Common myeloid progenitor, CD34-positive (primary cell): ENCODE measurements at regions not wholly inside any gene's neighbourhood (a gene's known extent, or its start where the extent isn't known, plus 50 kb on each side); places are given as distances from the start of the nearest gene placed in this dataset.

Experiments
- CTCF ChIA-PET: fragments of 350-600 bp; sonication (Branson Sonifier 250); formaldehyde crosslinking; loops from one replicate; lab custom pipeline; 2021; ENCODE audit warnings: antibody characterized with exemption; lab: Charles Lee
- POLR2A ChIA-PET: fragments of 350-600 bp; sonication (Branson Sonifier 250); formaldehyde crosslinking; loops from one replicate; lab custom pipeline; 2021; ENCODE audit warnings: antibody characterized with exemption; lab: Charles Lee
- DNase-seq, 3 donors: peaks; one replicate each; pipeline versions ENCODE4 v3.0.0 to v3.0.0-alpha.2; 2013
- H3K27ac ChIP-seq, 2 experiments: 1 replicate in 1 of 2; 2 replicates in 1 of 2; pipeline ENCODE4 v1.7.0; 2013; ENCODE audit warnings: inconsistent platforms in 2 of 2, low read length in 2 of 2, mild to moderate bottlenecking in 2 of 2, low read depth in 1 of 2, moderate library complexity in 1 of 2; ENCODE audit not compliant: severe bottlenecking in 2 of 2, insufficient read depth in 1 of 2, poor library complexity in 1 of 2
- H3K27me3 ChIP-seq, 5 experiments: replicated peaks in 2 of 5; 1 replicate in 3 of 5; 2 replicates in 2 of 5; pipeline versions ENCODE4 v1.6.1 to v1.7.0; 2013; ENCODE audit warnings: low read length in 4 of 5, mild to moderate bottlenecking in 2 of 5, moderate library complexity in 2 of 5, inconsistent platforms in 1 of 5; ENCODE audit not compliant: insufficient read depth in 5 of 5, control insufficient read depth in 4 of 5
- H3K36me3 ChIP-seq, 4 experiments: 1 replicate in 2 of 4; 2 replicates in 2 of 4; pipeline versions ENCODE4 v1.6.1 to v1.7.0; 2013; ENCODE audit warnings: low read length in 3 of 4, control low read depth in 1 of 4, mild to moderate bottlenecking in 1 of 4; ENCODE audit not compliant: control insufficient read depth in 4 of 4, insufficient read depth in 4 of 4
- H3K4me1 ChIP-seq, 4 experiments: 1 replicate in 3 of 4; 2 replicates in 1 of 4; pipeline versions ENCODE4 v1.6.1 to v1.7.1; 2013; ENCODE audit warnings: low read length in 3 of 4, mild to moderate bottlenecking in 3 of 4, control low read depth in 1 of 4, inconsistent platforms in 1 of 4, moderate library complexity in 1 of 4; ENCODE audit not compliant: control insufficient read depth in 4 of 4, insufficient read depth in 4 of 4; ENCODE audit errors: control extremely low read depth in 1 of 4
- H3K4me3 ChIP-seq, 7 experiments: 1 replicate in 4 of 7; 2 replicates in 3 of 7; pipeline versions ENCODE4 v1.5.1 to v1.7.0; 2013; ENCODE audit warnings: mild to moderate bottlenecking in 7 of 7, low read length in 6 of 7, moderate library complexity in 6 of 7, inconsistent platforms in 2 of 7, low read depth in 2 of 7, control low read depth in 1 of 7; ENCODE audit not compliant: insufficient read depth in 4 of 7, control insufficient read depth in 1 of 7; ENCODE audit errors: extremely low read depth in 1 of 7
- H3K9me3 ChIP-seq, 5 experiments: 1 replicate in 4 of 5; 2 replicates in 1 of 5; pipeline versions ENCODE4 v1.6.1 to v1.7.1; 2013; ENCODE audit warnings: low read length in 4 of 5, mild to moderate bottlenecking in 2 of 5, inconsistent platforms in 1 of 5, low read depth in 1 of 5, moderate library complexity in 1 of 5; ENCODE audit not compliant: control insufficient read depth in 4 of 5, insufficient read depth in 2 of 5; ENCODE audit errors: control extremely low read depth in 1 of 5
- WGBS: methylation state at CpG from one replicate; pipeline ENCODE4 v1.1.5; 2013; ENCODE audit not compliant: insufficient coverage; 5-methylcytosine and 5-hydroxymethylcytosine counted together

DNA sequence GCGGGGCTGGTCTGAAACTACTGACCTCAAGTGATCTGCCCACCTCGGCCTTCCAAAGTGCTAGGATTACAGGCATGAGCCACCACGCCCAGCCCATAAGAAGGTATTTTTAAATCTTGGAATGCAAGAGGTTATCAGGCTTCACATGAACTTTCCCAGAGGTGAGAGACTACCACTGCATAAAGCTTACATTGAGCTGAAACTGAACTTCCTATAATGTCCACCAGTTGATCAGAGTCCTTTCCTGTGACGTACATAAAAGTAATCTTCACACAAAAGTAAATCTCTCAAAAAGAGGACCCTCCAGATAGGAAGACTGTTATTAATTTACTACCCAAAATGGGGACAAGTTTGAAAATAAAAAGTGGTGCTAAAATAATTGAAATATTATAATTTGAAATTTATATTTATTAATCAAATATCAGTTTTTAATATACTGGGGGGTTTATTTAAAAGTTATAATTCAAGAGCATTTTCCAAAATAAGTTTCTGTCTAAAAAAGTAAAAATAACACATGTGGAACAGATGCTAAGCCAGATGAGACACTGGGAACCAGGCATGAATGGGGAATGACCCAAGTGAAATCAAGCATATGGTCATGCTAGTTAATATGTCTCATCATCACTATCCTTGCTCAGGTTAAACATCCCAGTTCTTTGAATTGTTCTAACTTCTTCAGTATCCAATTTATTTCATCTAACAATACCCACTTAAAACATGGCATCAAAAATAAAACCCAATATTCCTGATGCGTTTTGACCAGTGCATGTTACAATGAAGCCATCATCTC lies 269.9 kb upstream of the UBE2E2 start:
- Histone ChIP-seq H3K27me3 (no peaks in the 10 kb centered on the region), H3K4me1 (no peaks in the 10 kb centered on the region), H3K4me3 (no peak overlapping the region), H3K36me3 (no peaks in the 10 kb centered on the region), H3K9me3 (peaks cover 0 to 1% (median 0%) of the 10 kb centered on the region in 5 experiments), H3K27ac (no peak overlapping the region)
- DNase-seq = no peak
- whole genome bisulfite sequencing = 100% methylated on average over 4 of the region's 5 CpGs
- ChIA-PET POLR2A (no interaction called here), CTCF (no interaction called here)

DNA sequence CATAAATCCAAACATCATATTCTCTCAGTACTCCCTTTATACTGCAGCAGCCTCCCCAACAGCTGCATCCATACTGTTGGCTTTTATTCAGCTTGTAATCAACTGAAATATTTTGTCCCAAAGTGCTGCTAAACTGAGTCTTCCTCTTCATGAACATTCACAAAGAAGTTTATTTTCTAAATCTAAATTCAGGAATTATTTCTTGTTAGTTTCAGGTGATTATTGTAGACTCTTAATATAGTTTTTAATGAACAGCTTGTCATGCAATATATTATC lies 269.3 kb upstream of the UBE2E2 start:
- POLR2A ChIA-PET = no interaction called here
- no peaks in the 10 kb centered on the region for H3K4me1 ChIP-seq
- no peak for DNase-seq
- H3K36me3 ChIP-seq = no peaks in the 10 kb centered on the region
- CTCF ChIA-PET = no interaction called here
- peaks cover 0 to 1% (median 0%) of the 10 kb centered on the region in 5 experiments for H3K9me3 ChIP-seq
- no peak overlapping the region for H3K27ac ChIP-seq
- no peak overlapping the region for H3K4me3 ChIP-seq
- no peaks in the 10 kb centered on the region for H3K27me3 ChIP-seq

GRCh38 chr3:22935040-22935439 lies 268.1 kb upstream of the UBE2E2 start:
- Histone ChIP-seq H3K9me3 (peaks cover 0 to 1% (median 0%) of the 10 kb centered on the region in 5 experiments), H3K27ac (no peak overlapping the region), H3K36me3 (no peaks in the 10 kb centered on the region), H3K4me1 (no peaks in the 10 kb centered on the region), H3K4me3 (no peak overlapping the region), H3K27me3 (no peaks in the 10 kb centered on the region)
- CTCF ChIA-PET = no interaction called here
- DNase-seq = no peak
- POLR2A ChIA-PET = no interaction called here
- WGBS = no CpG with 5 or more reads among the region's 2 CpGs

DNA sequence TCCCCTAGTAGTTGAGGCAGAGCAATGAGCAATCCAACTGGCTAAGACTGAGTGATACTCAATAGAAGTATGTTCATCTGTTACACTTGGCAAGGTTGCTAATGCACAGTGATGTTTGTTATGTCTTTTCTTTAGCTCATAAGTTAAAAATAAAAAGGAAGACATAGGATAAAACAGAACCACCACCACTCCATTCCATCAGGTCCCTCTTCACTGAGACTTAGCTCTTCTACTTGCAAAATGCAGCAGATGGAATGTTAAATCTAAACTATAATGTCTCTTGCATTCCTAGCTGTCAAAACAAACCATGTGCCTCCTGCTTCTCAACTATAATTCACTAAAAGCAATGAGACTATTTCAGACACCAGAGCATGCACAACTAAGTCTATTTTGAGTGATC lies 265.6 kb upstream of the UBE2E2 start:
- POLR2A ChIA-PET = no interaction called here

DNA sequence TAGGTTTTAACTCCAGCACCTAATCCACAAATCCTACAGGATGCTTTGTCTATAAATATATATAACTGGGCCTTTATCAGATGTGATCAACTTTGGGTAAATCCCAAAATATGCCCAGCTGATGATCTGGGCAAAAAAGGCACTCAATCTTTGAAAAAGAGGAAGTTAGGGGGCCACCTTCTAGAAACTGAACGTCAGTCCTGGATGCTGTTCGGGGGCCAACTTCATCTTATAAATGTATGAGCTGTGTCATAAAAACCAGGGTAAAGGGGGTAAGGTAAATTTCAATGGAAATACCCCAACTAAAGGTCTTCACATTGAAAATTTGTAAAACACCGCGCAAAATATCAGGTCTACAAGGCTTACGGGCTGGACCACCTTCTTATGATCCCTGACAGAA lies 264.4 kb upstream of the UBE2E2 start:
- no peaks in the 10 kb centered on the region for H3K36me3 ChIP-seq
- H3K4me3 ChIP-seq = no peak overlapping the region
- peak in 1 of 3 donors; percentile 5 for DNase-seq
- POLR2A ChIA-PET = no interaction called here
- no peaks in the 10 kb centered on the region for H3K4me1 ChIP-seq
- CTCF ChIA-PET = no interaction called here
- H3K27ac ChIP-seq = no peak overlapping the region
- H3K27me3 ChIP-seq = no peaks in the 10 kb centered on the region
- WGBS = 77% methylated on average over 4 of the region's 5 CpGs
- no peaks in the 10 kb centered on the region for H3K9me3 ChIP-seq

More for the DNA sequence above, 265.6 kb upstream of the UBE2E2 start:
- no peak overlapping the region for H3K4me3 ChIP-seq
- H3K36me3 ChIP-seq = no peaks in the 10 kb centered on the region
- no peaks in the 10 kb centered on the region for H3K4me1 ChIP-seq
- H3K9me3 ChIP-seq = no peaks in the 10 kb centered on the region
- CTCF ChIA-PET = interaction anchor here (1.0 kb wide), 1 partner anchor 17 kb away, joined by 4 read pairs; no protein-coding TSS in a partner anchor
- no peaks in the 10 kb centered on the region for H3K27me3 ChIP-seq
- H3K27ac ChIP-seq = no peak overlapping the region
- no peak for DNase-seq

DNA sequence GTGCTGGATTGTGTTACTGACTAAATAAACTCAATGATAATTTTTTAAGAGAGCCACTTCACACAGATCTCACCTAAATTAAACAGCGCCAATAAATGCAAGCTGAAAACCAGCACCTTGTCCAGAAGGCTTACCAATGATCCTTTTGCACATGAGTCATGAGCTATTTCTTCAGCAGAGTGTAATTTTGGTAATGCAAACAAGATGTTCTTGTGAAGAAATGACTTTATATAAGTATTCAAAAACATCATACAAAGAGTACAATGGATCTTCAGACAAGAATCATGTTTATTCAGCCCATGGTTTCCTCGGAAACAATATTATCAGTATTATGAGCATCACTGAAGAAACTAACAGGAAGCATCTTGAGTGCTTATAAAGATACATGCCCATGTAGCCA lies 263.8 kb upstream of the UBE2E2 start:
- WGBS = no CpG with 5 or more reads among the region's 2 CpGs
- H3K4me1 ChIP-seq = no peaks in the 10 kb centered on the region
- no peaks in the 10 kb centered on the region for H3K27me3 ChIP-seq
- ChIA-PET POLR2A (no interaction called here), CTCF (no interaction called here)
- no peaks in the 10 kb centered on the region for H3K36me3 ChIP-seq
- no peak overlapping the region for H3K4me3 ChIP-seq
- H3K27ac ChIP-seq = no peak overlapping the region
- DNase-seq = peak in 1 of 3 donors; percentile 7
- no peaks in the 10 kb centered on the region for H3K9me3 ChIP-seq

GRCh38 chr3:22940285-22940684 lies 262.8 kb upstream of the UBE2E2 start:
- H3K36me3 ChIP-seq = no peaks in the 10 kb centered on the region
- 93% methylated on average over 6 of the region's 7 CpGs for WGBS
- CTCF ChIA-PET = no interaction called here

More at GRCh38 chr3:22940285-22940684, 262.8 kb upstream of the UBE2E2 start:
- POLR2A ChIA-PET = no interaction called here
- Histone ChIP-seq H3K27ac (no peak overlapping the region), H3K4me1 (no peaks in the 10 kb centered on the region), H3K27me3 (no peaks in the 10 kb centered on the region), H3K4me3 (no peak overlapping the region), H3K9me3 (no peaks in the 10 kb centered on the region)
- DNase-seq = no peak
